Prostate gland (tissue), 2 donors: ENCODE measurements at regions not wholly inside any gene's neighbourhood (a gene's known extent, or its start where the extent isn't known, plus 50 kb on each side); places are given as distances from the start of the nearest gene placed in this dataset.

ENCODE experiments used
- DNase-seq: peaks from one replicate; pipeline ENCODE4 v3.0.0-alpha.2; 2019; ENCODE audit warnings: low spot score
- H3K27ac ChIP-seq, 2 donors: fragments of 200-600 bp; sonication (generic); 2 replicates each; pipeline ENCODE4 v1.5.1; 2017 to 2019
- H3K27me3 ChIP-seq: fragments of 200-600 bp; sonication (generic); replicated peaks from 2 replicates; pipeline ENCODE4 v1.5.1; 2019; ENCODE audit not compliant: insufficient read depth
- H3K36me3 ChIP-seq, 2 donors: fragments of 200-600 bp; sonication (generic); 1 replicate in 1 of 2; 2 replicates in 1 of 2; pipeline versions ENCODE4 v1.5.1 to v1.8.1; 2017 to 2019
- H3K4me1 ChIP-seq: fragments of 200-600 bp; sonication (generic); replicated peaks from 2 replicates; pipeline ENCODE4 v1.5.1; 2019
- H3K4me3 ChIP-seq, 2 donors: fragments of 200-600 bp; sonication (generic); 2 replicates each; pipeline ENCODE4 v1.5.1; 2017 to 2019
- H3K9me3 ChIP-seq: fragments of 200-600 bp; sonication (generic); 2 replicates; pipeline ENCODE4 v1.5.1; 2017
- CTCF ChIP-seq, 4 experiments: fragments of 200-600 bp in 2 of 4; fragments of 450-650 bp in 2 of 4; sonication (generic) in 2 of 4; IDR thresholded peaks; 1 replicate in 3 of 4; 2 replicates in 1 of 4; pipeline ENCODE4 v1.5.1; 2016 to 2019; ENCODE audit warnings: antibody characterized with exemption in 4 of 4, mild to moderate bottlenecking in 2 of 4, moderate library complexity in 2 of 4
- POLR2A ChIP-seq: fragments of 450-650 bp; IDR thresholded peaks from one replicate; pipeline ENCODE4 v1.6.1; 2016; ENCODE audit warnings: antibody characterized with exemption, mild to moderate bottlenecking
- POLR2AphosphoS5 ChIP-seq: sonication (generic); formaldehyde crosslinking; IDR thresholded peaks from one replicate; pipeline ENCODE4 v1.6.1; 2017; ENCODE audit warnings: antibody characterized with exemption
- WGBS: methylation state at CpG from one replicate; pipeline ENCODE4 v1.1.5; 2018; 5-methylcytosine and 5-hydroxymethylcytosine counted together
- intact Hi-C: fragments of 100-400 bp; cut with DNase I; formaldehyde crosslinking; loops from one replicate; pipeline ENCODE4 v1.14.2; 2022

GRCh38 chr12:89833337-89834252 is 125.0 kb upstream of the ATP2B1 start:
- H3K4me3 ChIP-seq: no peak overlapping the region
- intact Hi-C loops: no loop called here
- TF ChIP-seq CTCF (IDR thresholded peaks at IDR 0.05) (no peak), POLR2A (no peak), POLR2AphosphoS5 (no peak)
- H3K9me3 ChIP-seq: no peaks in the 10 kb centered on the region
- H3K27ac ChIP-seq: no peak overlapping the region
- no peaks in the 10 kb centered on the region for H3K4me1 ChIP-seq
- H3K36me3 ChIP-seq: no peaks in the 10 kb centered on the region
- 32% methylated on average over 1 of the region's 1 CpG for WGBS
- no peaks in the 10 kb centered on the region for H3K27me3 ChIP-seq
- no peak for DNase-seq

GRCh38 chr12:89832336-89832735 is 123.7 kb upstream of the ATP2B1 start:
- no peaks in the 10 kb centered on the region for H3K27me3 ChIP-seq
- no peak for DNase-seq
- H3K27ac ChIP-seq: no peak overlapping the region
- H3K4me3 ChIP-seq: no peak overlapping the region
- no peaks in the 10 kb centered on the region for H3K36me3 ChIP-seq
- no peaks in the 10 kb centered on the region for H3K4me1 ChIP-seq
- WGBS: 79% methylated on average over 2 of the region's 2 CpGs
- intact Hi-C loops: no loop called here
- H3K9me3 ChIP-seq: no peaks in the 10 kb centered on the region
- TF ChIP-seq POLR2AphosphoS5 (no peak), POLR2A (no peak), CTCF (IDR thresholded peaks at IDR 0.05) (no peak)

DNA sequence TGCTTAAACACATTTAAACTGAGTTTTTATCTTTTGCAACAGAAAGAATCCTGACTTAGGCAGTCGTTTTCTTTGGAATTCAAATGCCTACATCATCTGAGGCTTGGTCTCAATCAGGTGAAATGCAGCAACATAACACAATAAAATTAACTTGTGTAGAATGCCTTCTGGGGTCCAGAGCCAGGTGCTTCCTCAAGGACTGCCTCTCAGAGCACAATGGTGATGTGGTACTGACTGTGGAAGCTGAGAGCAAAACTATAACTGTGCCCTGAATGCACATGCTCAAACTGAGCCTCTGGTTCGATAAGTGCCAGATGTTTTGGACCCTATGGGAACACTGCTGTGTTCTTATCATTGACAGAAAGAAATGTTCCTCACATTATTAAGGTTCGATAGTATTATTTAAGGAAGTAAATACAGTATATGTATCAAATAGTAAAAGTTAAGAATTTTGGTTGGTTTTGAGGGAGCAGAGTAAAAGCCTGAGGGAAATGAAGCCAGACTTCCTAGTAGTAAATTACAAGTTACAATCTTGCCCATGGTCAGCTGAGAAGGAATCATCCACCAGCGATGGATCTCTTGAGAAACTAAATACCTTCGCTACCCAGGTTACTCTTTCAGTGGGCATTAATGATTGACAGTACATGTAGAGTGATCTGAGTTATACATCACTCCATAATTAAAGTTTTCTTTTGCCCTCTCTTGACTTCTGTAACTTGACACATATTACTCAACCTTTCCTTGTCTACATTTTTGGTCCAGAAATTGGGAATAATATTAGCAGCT is 122.9 kb upstream of the ATP2B1 start:
- no peaks in the 10 kb centered on the region for H3K27me3 ChIP-seq
- TF ChIP-seq CTCF (IDR thresholded peaks at IDR 0.05): no peak
- 83% methylated on average over 5 of the region's 5 CpGs for WGBS
- intact Hi-C loops: no loop called here
- H3K4me3 ChIP-seq: no peak overlapping the region
- H3K9me3 ChIP-seq: no peaks in the 10 kb centered on the region
- no peaks in the 10 kb centered on the region for H3K4me1 ChIP-seq
- H3K27ac ChIP-seq: no peak overlapping the region
- no peaks in the 10 kb centered on the region for H3K36me3 ChIP-seq
- no peak for DNase-seq

GRCh38 chr12:89829434-89829975 is 120.9 kb upstream of the ATP2B1 start:
- H3K4me3 ChIP-seq: no peak overlapping the region
- 73% methylated on average over 2 of the region's 2 CpGs for WGBS
- intact Hi-C loops: no loop called here
- DNase-seq: no peak
- H3K9me3 ChIP-seq: no peaks in the 10 kb centered on the region
- H3K4me1 ChIP-seq: no peaks in the 10 kb centered on the region
- no peak overlapping the region for H3K27ac ChIP-seq
- no peaks in the 10 kb centered on the region for H3K36me3 ChIP-seq
- no peak for TF ChIP-seq POLR2AphosphoS5
- TF ChIP-seq CTCF (IDR thresholded peaks at IDR 0.05): no peak
- no peak for TF ChIP-seq POLR2A
- no peaks in the 10 kb centered on the region for H3K27me3 ChIP-seq
